ENCODE measurements at regions not wholly inside any gene's neighbourhood (a gene's known extent, or its start where the extent isn't known, plus 50 kb on each side); places are given as distances from the start of the nearest gene placed in this dataset.

GRCh38 chr20:22842793-22843192 is 192.3 kb upstream of the SSTR4 start:
- TF ChIP-seq CTCF (IDR thresholded peaks at IDR 0.05): no peak
- TF ChIP-seq POLR2A (IDR thresholded peaks at IDR 0.05): no peak

Measured in heart left ventricle (tissue), 13 donors.